ENCODE measurements at regions not wholly inside any gene's neighbourhood (a gene's known extent, or its start where the extent isn't known, plus 50 kb on each side); places are given as distances from the start of the nearest gene placed in this dataset.

- TF ChIP-seq CTCF (IDR thresholded peaks at IDR 0.05), result no peak
- no peak for TF ChIP-seq RAD21 (IDR thresholded peaks at IDR 0.05; ENCODE audit: low read length)
- no peak for TF ChIP-seq EP300 (IDR thresholded peaks at IDR 0.05; ENCODE audit: borderline replicate concordance in 1 of 2, low read depth in 1 of 2, low read length in 1 of 2)
- no peak for TF ChIP-seq POLR2AphosphoS5 (IDR thresholded peaks at IDR 0.05; ENCODE audit: low read depth, low read length)
- no peak for TF ChIP-seq MAX (IDR thresholded peaks at IDR 0.05; ENCODE audit: low read depth)
- TF ChIP-seq IRF3 (IDR thresholded peaks at IDR 0.05; ENCODE audit: low read depth, low read length), result no peak
- TF ChIP-seq USF2 (IDR thresholded peaks at IDR 0.05; ENCODE audit: borderline replicate concordance, low read depth, low read length), result no peak
- no peak for TF ChIP-seq FOXM1 (IDR thresholded peaks at IDR 0.05; ENCODE audit: low read depth)
Measured at GRCh38 chr9:91159664-91160121, 202.0 kb downstream of the AUH start.
